Glutamatergic neuron (in vitro differentiated cells): ENCODE measurements at regions not wholly inside any gene's neighbourhood (a gene's known extent, or its start where the extent isn't known, plus 50 kb on each side); places are given as distances from the start of the nearest gene placed in this dataset.
A peak's percentile ranks its signal among the peaks of the same experiment; 100 is the strongest.

Experiments
- DNase-seq: peaks from one replicate; pipeline ENCODE4 v3.0.0; 2022
- H3K27ac Mint-ChIP-seq: one replicate; pipeline ENCODE4 v1.8.0; 2020; ENCODE audit warnings: mild to moderate bottlenecking, mixed read lengths, inconsistent platforms; ENCODE audit not compliant: unreplicated experiment
- H3K27me3 Mint-ChIP-seq: one replicate; pipeline ENCODE4 v1.8.0; 2020; ENCODE audit warnings: mild to moderate bottlenecking, moderate library complexity, mixed read lengths, inconsistent platforms; ENCODE audit not compliant: unreplicated experiment
- H3K36me3 Mint-ChIP-seq: one replicate; pipeline ENCODE4 v1.8.0; 2020; ENCODE audit warnings: mild to moderate bottlenecking, mixed read lengths, inconsistent platforms; ENCODE audit not compliant: unreplicated experiment
- H3K4me1 Mint-ChIP-seq: one replicate; pipeline ENCODE4 v1.8.0; 2020; ENCODE audit warnings: mild to moderate bottlenecking, low read depth, mixed read lengths, inconsistent platforms; ENCODE audit not compliant: unreplicated experiment
- H3K4me3 Mint-ChIP-seq: one replicate; pipeline ENCODE4 v1.8.0; 2020; ENCODE audit warnings: mild to moderate bottlenecking, mixed read lengths, inconsistent platforms; ENCODE audit not compliant: unreplicated experiment
- H3K9me3 Mint-ChIP-seq: one replicate; pipeline ENCODE4 v1.8.0; 2020; ENCODE audit warnings: mild to moderate bottlenecking, moderate library complexity, mixed read lengths, inconsistent platforms; ENCODE audit not compliant: unreplicated experiment
- CTCF ChIP-seq: fragments of 200-600 bp; sonication (generic); IDR thresholded peaks from one replicate; pipeline ENCODE4 v1.5.0; 2021; ENCODE audit not compliant: partially characterized antibody, unreplicated experiment

GRCh38 chr12:131260251-131260905, 306.7 kb downstream of the ADGRD1 start:
- Mint-ChIP-seq H3K4me3 (no peak overlapping the region), H3K9me3 (peaks cover 15% of the 10 kb centered on the region), H3K27me3 (peaks cover 27% of the 10 kb centered on the region), H3K36me3 (no peaks in the 10 kb centered on the region), H3K27ac (no peak overlapping the region), H3K4me1 (peaks cover 23% of the 10 kb centered on the region)
- TF ChIP-seq CTCF, result no peak
- no peak for DNase-seq

GRCh38 chr12:131260954-131261353, 307.2 kb downstream of the ADGRD1 start:
- peaks cover 27% of the 10 kb centered on the region for H3K27me3 Mint-ChIP-seq
- peak; percentile 48 for DNase-seq
- H3K36me3 Mint-ChIP-seq, result no peaks in the 10 kb centered on the region
- TF ChIP-seq CTCF, result no peak
- peaks cover 23% of the 10 kb centered on the region for H3K4me1 Mint-ChIP-seq
- H3K4me3 Mint-ChIP-seq, result no peak overlapping the region
- H3K9me3 Mint-ChIP-seq, result peaks cover 15% of the 10 kb centered on the region
- H3K27ac Mint-ChIP-seq, result peak overlapping the region; percentile 74

GRCh38 chr12:131261906-131262305, 308.2 kb downstream of the ADGRD1 start:
- DNase-seq, result no peak
- H3K4me3 Mint-ChIP-seq, result no peak overlapping the region
- no peak for TF ChIP-seq CTCF
- no peaks in the 10 kb centered on the region for H3K36me3 Mint-ChIP-seq
- no peak overlapping the region for H3K27ac Mint-ChIP-seq
- H3K4me1 Mint-ChIP-seq, result peaks cover 23% of the 10 kb centered on the region
- H3K9me3 Mint-ChIP-seq, result peaks cover 13% of the 10 kb centered on the region
- peaks cover 28% of the 10 kb centered on the region for H3K27me3 Mint-ChIP-seq

- Mint-ChIP-seq H3K36me3 (peaks cover 4% of the 10 kb centered on the region), H3K4me1 (peaks cover 20% of the 10 kb centered on the region), H3K27me3 (peaks cover 22% of the 10 kb centered on the region), H3K27ac (no peak overlapping the region), H3K4me3 (no peak overlapping the region), H3K9me3 (peaks cover 11% of the 10 kb centered on the region)
- no peak for TF ChIP-seq CTCF
- DNase-seq, result no peak
These were observed 309.9 kb downstream of the ADGRD1 start for GRCh38 chr12:131263626-131264025.

GRCh38 chr12:131264635-131265034, 310.9 kb downstream of the ADGRD1 start:
- no peak for DNase-seq
- no peak overlapping the region for H3K4me3 Mint-ChIP-seq
- no peak for TF ChIP-seq CTCF
- peaks cover 8% of the 10 kb centered on the region for H3K9me3 Mint-ChIP-seq
- peaks cover 4% of the 10 kb centered on the region for H3K36me3 Mint-ChIP-seq
- H3K27me3 Mint-ChIP-seq, result peaks cover 17% of the 10 kb centered on the region
- H3K4me1 Mint-ChIP-seq, result peaks cover 17% of the 10 kb centered on the region
- H3K27ac Mint-ChIP-seq, result no peak overlapping the region
